WTC11 (cell line): ENCODE measurements at regions not wholly inside any gene's neighbourhood (a gene's known extent, or its start where the extent isn't known, plus 50 kb on each side); places are given as distances from the start of the nearest gene placed in this dataset.

Source experiments
- ATAC-seq: fragments of 200-7000 bp; cut with Tn5 transposase; 2 replicates; pipeline ENCODE4 v1.10.0; 2021; ENCODE audit warnings: mild to moderate bottlenecking, moderate library complexity
- CTCF ChIA-PET: fragments of 300-600 bp; sonication (Branson Sonifier 250); formaldehyde crosslinking; loops from one replicate; lab custom pipeline; 2021; ENCODE audit warnings: antibody characterized with exemption; lab: Charles Lee
- POLR2A ChIA-PET: fragments of 350-600 bp; sonication (Branson Sonifier 250); formaldehyde crosslinking; loops from one replicate; lab custom pipeline; 2021; ENCODE audit warnings: antibody characterized with exemption; lab: Charles Lee
- DNase-seq: peaks from one replicate; pipeline ENCODE4 v3.0.0; 2021; ENCODE audit warnings: low spot score
- H3K27ac Mint-ChIP-seq: 2 replicates; pipeline ENCODE4 v1.8.0; 2021; ENCODE audit warnings: mixed read lengths
- H3K27me3 Mint-ChIP-seq: 2 replicates; pipeline ENCODE4 v1.8.0; 2021; ENCODE audit warnings: low read depth, mild to moderate bottlenecking, moderate library complexity, mixed read lengths
- H3K36me3 Mint-ChIP-seq: 2 replicates; pipeline ENCODE4 v1.8.0; 2021; ENCODE audit warnings: mixed read lengths
- H3K4me1 Mint-ChIP-seq: 2 replicates; pipeline ENCODE4 v1.8.0; 2022; ENCODE audit warnings: mixed read lengths
- H3K4me3 Mint-ChIP-seq: 2 replicates; pipeline ENCODE4 v1.8.0; 2021; ENCODE audit warnings: mild to moderate bottlenecking, moderate library complexity, mixed read lengths
- H3K9me3 Mint-ChIP-seq: 2 replicates; pipeline ENCODE4 v1.8.0; 2021; ENCODE audit warnings: mixed read lengths
- EMX1 ChIP-seq: fragments of 250-450 bp; sonication (Bioruptor Pico); IDR thresholded peaks from 2 replicates; pipeline ENCODE4 v1.8.0; 2021; ENCODE audit warnings: mild to moderate bottlenecking
- HMGXB4 ChIP-seq: sonication (generic); formaldehyde crosslinking; IDR thresholded peaks from 2 replicates; pipeline ENCODE4 v1.8.1; 2023; ENCODE audit warnings: mild to moderate bottlenecking, moderate library complexity, missing genetic modification reagents
- NFATC4 ChIP-seq: fragments of 250-450 bp; sonication (Bioruptor Pico); IDR thresholded peaks from 2 replicates; pipeline ENCODE4 v1.9.0; 2021; ENCODE audit warnings: mild to moderate bottlenecking
- NR1H2 ChIP-seq: sonication (generic); formaldehyde crosslinking; IDR thresholded peaks from 2 replicates; pipeline ENCODE4 v1.9.0; 2021; ENCODE audit warnings: mild to moderate bottlenecking, moderate library complexity, missing genetic modification reagents
- STAT6 ChIP-seq: sonication (generic); formaldehyde crosslinking; conservative IDR thresholded peaks from 2 replicates; pipeline ENCODE4 v1.8.1; 2023; ENCODE audit warnings: mild to moderate bottlenecking, low read depth, missing genetic modification reagents, moderate library complexity
- TCF7 ChIP-seq: sonication (generic); formaldehyde crosslinking; IDR thresholded peaks from 2 replicates; pipeline ENCODE4 v1.8.0; 2022; ENCODE audit warnings: mild to moderate bottlenecking, low read depth, missing genetic modification reagents, moderate library complexity
- ZNF232 ChIP-seq: sonication (generic); formaldehyde crosslinking; IDR thresholded peaks from 2 replicates; pipeline ENCODE4 v1.8.0; 2022; ENCODE audit warnings: mild to moderate bottlenecking, missing genetic modification reagents
- ZNF317 ChIP-seq: sonication (generic); formaldehyde crosslinking; IDR thresholded peaks from 2 replicates; pipeline ENCODE4 v1.8.1; 2023; ENCODE audit warnings: low read depth, mild to moderate bottlenecking, moderate library complexity, missing genetic modification reagents, borderline replicate concordance
- ZNF416 ChIP-seq: fragments of 250-450 bp; sonication (Bioruptor Pico); IDR thresholded peaks from 2 replicates; pipeline ENCODE4 v1.9.0; 2021; ENCODE audit warnings: mild to moderate bottlenecking, inconsistent platforms
- ZSCAN18 ChIP-seq: fragments of 250-450 bp; sonication (Bioruptor Pico); IDR thresholded peaks from 2 replicates; pipeline ENCODE4 v2.1.2; 2022; ENCODE audit warnings: mild to moderate bottlenecking, moderate library complexity
- TF ChIP-seq, protein P1 (sequence below): sonication (generic); formaldehyde crosslinking; IDR thresholded peaks from 2 replicates; pipeline ENCODE4 v1.8.0; 2022; ENCODE audit warnings: mild to moderate bottlenecking, missing genetic modification reagents
- TF ChIP-seq, protein P2 (sequence below): fragments of 250-450 bp; sonication (Bioruptor Pico); conservative IDR thresholded peaks from 2 replicates; pipeline ENCODE4 v1.9.0; 2021; ENCODE audit warnings: mild to moderate bottlenecking
- TF ChIP-seq, protein P3 (sequence below): sonication (generic); formaldehyde crosslinking; IDR thresholded peaks from 2 replicates; pipeline ENCODE4 v1.8.1; 2023; ENCODE audit warnings: mild to moderate bottlenecking, missing genetic modification reagents, borderline replicate concordance

DNA sequence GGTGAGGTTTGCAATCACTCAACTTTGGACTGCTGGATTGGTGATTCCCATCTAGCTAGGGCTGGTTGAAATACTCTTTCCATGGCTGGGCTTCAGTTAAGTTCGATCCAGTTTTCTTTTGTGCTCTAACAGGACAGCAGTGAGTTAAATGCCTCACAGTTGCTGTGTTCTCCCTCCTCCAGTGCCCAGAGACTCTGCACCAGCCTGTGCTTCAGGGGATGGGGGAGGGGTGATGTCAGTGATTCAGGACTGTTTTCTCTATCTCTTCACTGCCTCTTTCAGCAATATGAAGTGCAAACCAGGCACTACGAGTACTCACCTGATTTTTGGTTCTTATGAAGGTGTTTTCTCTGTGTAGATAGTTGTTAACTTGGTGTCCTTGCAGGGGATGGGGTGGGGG lies 88.2 kb upstream of the FAM83B start:
- H3K36me3 Mint-ChIP-seq = no peaks in the 10 kb centered on the region
- TF ChIP-seq STAT6 (CRISPR knock-in tag) (no peak), ZSCAN18 (CRISPR knock-in tag) (no peak), ZNF317 (CRISPR knock-in tag) (no peak), TCF7 (no peak), ZNF416 (CRISPR knock-in tag) (no peak), NR1H2 (CRISPR knock-in tag) (no peak), ZNF232 (CRISPR knock-in tag) (no peak), EMX1 (CRISPR knock-in tag) (no peak), HMGXB4 (CRISPR knock-in tag) (no peak), NFATC4 (no peak)
- TF ChIP-seq, protein P1, sequence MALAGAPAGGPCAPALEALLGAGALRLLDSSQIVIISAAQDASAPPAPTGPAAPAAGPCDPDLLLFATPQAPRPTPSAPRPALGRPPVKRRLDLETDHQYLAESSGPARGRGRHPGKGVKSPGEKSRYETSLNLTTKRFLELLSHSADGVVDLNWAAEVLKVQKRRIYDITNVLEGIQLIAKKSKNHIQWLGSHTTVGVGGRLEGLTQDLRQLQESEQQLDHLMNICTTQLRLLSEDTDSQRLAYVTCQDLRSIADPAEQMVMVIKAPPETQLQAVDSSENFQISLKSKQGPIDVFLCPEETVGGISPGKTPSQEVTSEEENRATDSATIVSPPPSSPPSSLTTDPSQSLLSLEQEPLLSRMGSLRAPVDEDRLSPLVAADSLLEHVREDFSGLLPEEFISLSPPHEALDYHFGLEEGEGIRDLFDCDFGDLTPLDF (CRISPR knock-in tag) = no peak
- TF ChIP-seq, protein P2, sequence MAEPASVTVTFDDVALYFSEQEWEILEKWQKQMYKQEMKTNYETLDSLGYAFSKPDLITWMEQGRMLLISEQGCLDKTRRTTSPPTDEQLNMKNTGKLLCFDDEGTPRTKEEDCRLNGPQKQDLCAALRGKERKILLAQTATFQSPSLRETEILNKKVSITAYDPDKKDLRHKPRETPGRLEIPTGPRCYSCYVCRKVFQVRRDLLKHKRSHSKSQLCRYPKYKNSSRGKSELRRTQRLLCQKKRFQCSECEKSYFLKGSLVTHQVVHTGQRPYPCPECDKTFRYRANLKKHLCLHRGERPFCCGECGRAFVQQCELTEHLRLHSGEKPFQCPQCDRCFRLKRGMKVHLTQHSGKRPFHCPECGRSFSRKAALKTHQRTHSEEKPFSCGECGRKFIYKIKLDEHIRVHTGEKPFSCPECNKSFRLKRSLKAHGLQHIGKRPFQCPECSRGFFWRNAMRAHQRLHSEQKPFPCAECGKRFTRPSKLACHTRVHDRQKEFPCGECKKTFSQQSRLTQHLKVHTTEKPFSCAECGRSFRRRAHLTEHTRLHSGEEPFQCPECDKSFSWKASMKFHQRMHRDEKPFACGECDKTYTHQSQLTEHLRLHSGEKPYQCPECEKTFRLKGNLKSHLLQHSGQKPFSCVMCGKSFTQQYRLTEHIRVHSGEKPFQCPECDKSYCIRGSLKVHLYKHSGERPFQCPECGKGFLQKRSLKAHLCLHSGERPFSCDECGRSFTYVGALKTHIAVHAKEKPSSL (CRISPR knock-in tag) = no peak
- TF ChIP-seq, protein P3, sequence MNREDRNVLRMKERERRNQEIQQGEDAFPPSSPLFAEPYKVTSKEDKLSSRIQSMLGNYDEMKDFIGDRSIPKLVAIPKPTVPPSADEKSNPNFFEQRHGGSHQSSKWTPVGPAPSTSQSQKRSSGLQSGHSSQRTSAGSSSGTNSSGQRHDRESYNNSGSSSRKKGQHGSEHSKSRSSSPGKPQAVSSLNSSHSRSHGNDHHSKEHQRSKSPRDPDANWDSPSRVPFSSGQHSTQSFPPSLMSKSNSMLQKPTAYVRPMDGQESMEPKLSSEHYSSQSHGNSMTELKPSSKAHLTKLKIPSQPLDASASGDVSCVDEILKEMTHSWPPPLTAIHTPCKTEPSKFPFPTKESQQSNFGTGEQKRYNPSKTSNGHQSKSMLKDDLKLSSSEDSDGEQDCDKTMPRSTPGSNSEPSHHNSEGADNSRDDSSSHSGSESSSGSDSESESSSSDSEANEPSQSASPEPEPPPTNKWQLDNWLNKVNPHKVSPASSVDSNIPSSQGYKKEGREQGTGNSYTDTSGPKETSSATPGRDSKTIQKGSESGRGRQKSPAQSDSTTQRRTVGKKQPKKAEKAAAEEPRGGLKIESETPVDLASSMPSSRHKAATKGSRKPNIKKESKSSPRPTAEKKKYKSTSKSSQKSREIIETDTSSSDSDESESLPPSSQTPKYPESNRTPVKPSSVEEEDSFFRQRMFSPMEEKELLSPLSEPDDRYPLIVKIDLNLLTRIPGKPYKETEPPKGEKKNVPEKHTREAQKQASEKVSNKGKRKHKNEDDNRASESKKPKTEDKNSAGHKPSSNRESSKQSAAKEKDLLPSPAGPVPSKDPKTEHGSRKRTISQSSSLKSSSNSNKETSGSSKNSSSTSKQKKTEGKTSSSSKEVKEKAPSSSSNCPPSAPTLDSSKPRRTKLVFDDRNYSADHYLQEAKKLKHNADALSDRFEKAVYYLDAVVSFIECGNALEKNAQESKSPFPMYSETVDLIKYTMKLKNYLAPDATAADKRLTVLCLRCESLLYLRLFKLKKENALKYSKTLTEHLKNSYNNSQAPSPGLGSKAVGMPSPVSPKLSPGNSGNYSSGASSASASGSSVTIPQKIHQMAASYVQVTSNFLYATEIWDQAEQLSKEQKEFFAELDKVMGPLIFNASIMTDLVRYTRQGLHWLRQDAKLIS (CRISPR knock-in tag) = no peak
- peaks cover 7% of the 10 kb centered on the region for H3K4me1 Mint-ChIP-seq
- no peak overlapping the region for H3K27ac Mint-ChIP-seq
- ATAC-seq (peak; percentile 62), DNase-seq (no peak)
- peaks cover 11% of the 10 kb centered on the region for H3K9me3 Mint-ChIP-seq
- ChIA-PET CTCF (no interaction called here), POLR2A (no interaction called here)
- H3K27me3 Mint-ChIP-seq = no peaks in the 10 kb centered on the region
- no peak overlapping the region for H3K4me3 Mint-ChIP-seq
